Activated CD8-positive, alpha-beta memory T cell treated with anti-CD3 and anti-CD28 coated beads, Interleukin-2, amount 10 ng/mL, durations not matched to agents 7 days and 5 days (primary cell): ENCODE measurements at regions not wholly inside any gene's neighbourhood (a gene's known extent, or its start where the extent isn't known, plus 50 kb on each side); places are given as distances from the start of the nearest gene placed in this dataset.

Experiments
- ATAC-seq: fragments of 150-1000 bp; cut with Tn5 transposase; one replicate; pipeline ENCODE4 v1.10.0; 2021; ENCODE audit warnings: moderate library complexity
- CTCF ChIA-PET: fragments of 350-600 bp; sonication (Branson Sonifier 250); formaldehyde crosslinking; loops from one replicate; lab custom pipeline; 2021; ENCODE audit warnings: antibody characterized with exemption; lab: Charles Lee
- DNase-seq: peaks from one replicate; pipeline ENCODE4 v3.0.0-alpha.2; 2020
- H3K27ac Mint-ChIP-seq: one replicate; pipeline ENCODE4 v1.8.0; 2021; ENCODE audit warnings: mild to moderate bottlenecking, mixed read lengths
- H3K27me3 Mint-ChIP-seq: one replicate; pipeline ENCODE4 v1.8.0; 2021; ENCODE audit warnings: mixed read lengths
- H3K36me3 Mint-ChIP-seq: one replicate; pipeline ENCODE4 v1.8.0; 2021; ENCODE audit warnings: mild to moderate bottlenecking, mixed read lengths
- H3K4me1 Mint-ChIP-seq: one replicate; pipeline ENCODE4 v1.8.0; 2021; ENCODE audit warnings: mixed read lengths
- H3K4me3 Mint-ChIP-seq: one replicate; pipeline ENCODE4 v1.8.0; 2021; ENCODE audit warnings: mild to moderate bottlenecking, moderate library complexity, mixed read lengths
- H3K9me3 Mint-ChIP-seq: one replicate; pipeline ENCODE4 v1.8.0; 2022; ENCODE audit warnings: low read depth, mixed read lengths

GRCh38 chr1:163863731-163864130 lies 542.0 kb downstream of the NUF2 start:
- ATAC-seq, result no peak
- DNase-seq, result no peak
- H3K27me3 Mint-ChIP-seq, result no peaks in the 10 kb centered on the region
- peaks cover 4% of the 10 kb centered on the region for H3K9me3 Mint-ChIP-seq
- no peak overlapping the region for H3K27ac Mint-ChIP-seq
- no peaks in the 10 kb centered on the region for H3K36me3 Mint-ChIP-seq
- CTCF ChIA-PET, result no interaction called here
- H3K4me3 Mint-ChIP-seq, result no peak overlapping the region
- H3K4me1 Mint-ChIP-seq, result no peaks in the 10 kb centered on the region

- Mint-ChIP-seq H3K27ac (no peak overlapping the region), H3K4me1 (no peaks in the 10 kb centered on the region), H3K9me3 (peaks cover 4% of the 10 kb centered on the region), H3K36me3 (no peaks in the 10 kb centered on the region), H3K27me3 (no peaks in the 10 kb centered on the region), H3K4me3 (no peak overlapping the region)
- CTCF ChIA-PET, result no interaction called here
- no peak for DNase-seq
- no peak for ATAC-seq
Measured at GRCh38 chr1:163864207-163864606, 542.5 kb downstream of the NUF2 start.

- no peaks in the 10 kb centered on the region for H3K4me1 Mint-ChIP-seq
- H3K27ac Mint-ChIP-seq, result no peak overlapping the region
- no peak for ATAC-seq
- no peak for DNase-seq
- no peak overlapping the region for H3K4me3 Mint-ChIP-seq
- H3K9me3 Mint-ChIP-seq, result peaks cover 4% of the 10 kb centered on the region
- no peaks in the 10 kb centered on the region for H3K27me3 Mint-ChIP-seq
- CTCF ChIA-PET, result no interaction called here
- no peaks in the 10 kb centered on the region for H3K36me3 Mint-ChIP-seq
Measured at GRCh38 chr1:163866564-163866963, 544.8 kb downstream of the NUF2 start.

GRCh38 chr1:163870666-163871065 lies 548.9 kb downstream of the NUF2 start:
- Mint-ChIP-seq H3K36me3 (no peaks in the 10 kb centered on the region), H3K27ac (no peak overlapping the region), H3K4me3 (no peak overlapping the region), H3K4me1 (no peaks in the 10 kb centered on the region), H3K9me3 (peaks cover 1% of the 10 kb centered on the region), H3K27me3 (no peaks in the 10 kb centered on the region)
- CTCF ChIA-PET, result no interaction called here
- DNase-seq (no peak), ATAC-seq (no peak)

GRCh38 chr1:163872067-163872466 lies 550.3 kb downstream of the NUF2 start:
- Mint-ChIP-seq H3K4me3 (no peak overlapping the region), H3K36me3 (no peaks in the 10 kb centered on the region), H3K27ac (no peak overlapping the region), H3K4me1 (no peaks in the 10 kb centered on the region), H3K27me3 (no peaks in the 10 kb centered on the region), H3K9me3 (no peaks in the 10 kb centered on the region)
- DNase-seq (no peak), ATAC-seq (no peak)
- CTCF ChIA-PET, result no interaction called here

- CTCF ChIA-PET, result no interaction called here
- DNase-seq (no peak), ATAC-seq (no peak)
- Mint-ChIP-seq H3K4me1 (no peaks in the 10 kb centered on the region), H3K27ac (no peak overlapping the region), H3K9me3 (no peaks in the 10 kb centered on the region), H3K4me3 (no peak overlapping the region), H3K27me3 (no peaks in the 10 kb centered on the region), H3K36me3 (no peaks in the 10 kb centered on the region)
Measured at GRCh38 chr1:163874070-163874469, 552.3 kb downstream of the NUF2 start.

GRCh38 chr1:163875200-163875926 lies 553.6 kb downstream of the NUF2 start:
- ATAC-seq (no peak), DNase-seq (no peak)
- H3K27me3 Mint-ChIP-seq, result no peaks in the 10 kb centered on the region
- no peaks in the 10 kb centered on the region for H3K36me3 Mint-ChIP-seq
- no peaks in the 10 kb centered on the region for H3K4me1 Mint-ChIP-seq
- H3K9me3 Mint-ChIP-seq, result no peaks in the 10 kb centered on the region
- H3K27ac Mint-ChIP-seq, result no peak overlapping the region
- no peak overlapping the region for H3K4me3 Mint-ChIP-seq
- CTCF ChIA-PET, result no interaction called here

- Mint-ChIP-seq H3K9me3 (no peaks in the 10 kb centered on the region), H3K27ac (no peak overlapping the region), H3K36me3 (no peaks in the 10 kb centered on the region), H3K4me3 (no peak overlapping the region), H3K4me1 (no peaks in the 10 kb centered on the region), H3K27me3 (no peaks in the 10 kb centered on the region)
- ATAC-seq, result no peak
- DNase-seq, result no peak
- CTCF ChIA-PET, result no interaction called here
Measured at GRCh38 chr1:163875927-163876320, 554.2 kb downstream of the NUF2 start.

GRCh38 chr1:163876546-163876945 lies 554.8 kb downstream of the NUF2 start:
- Mint-ChIP-seq H3K27me3 (no peaks in the 10 kb centered on the region), H3K4me3 (no peak overlapping the region), H3K36me3 (no peaks in the 10 kb centered on the region), H3K27ac (no peak overlapping the region), H3K9me3 (no peaks in the 10 kb centered on the region), H3K4me1 (no peaks in the 10 kb centered on the region)
- no peak for ATAC-seq
- no peak for DNase-seq
- CTCF ChIA-PET, result no interaction called here

GRCh38 chr1:163877016-163877415 lies 555.3 kb downstream of the NUF2 start:
- H3K9me3 Mint-ChIP-seq, result no peaks in the 10 kb centered on the region
- H3K36me3 Mint-ChIP-seq, result no peaks in the 10 kb centered on the region
- ATAC-seq (no peak), DNase-seq (no peak)
- H3K4me3 Mint-ChIP-seq, result no peak overlapping the region
- H3K4me1 Mint-ChIP-seq, result no peaks in the 10 kb centered on the region
- no peak overlapping the region for H3K27ac Mint-ChIP-seq
- no peaks in the 10 kb centered on the region for H3K27me3 Mint-ChIP-seq
- CTCF ChIA-PET, result no interaction called here

GRCh38 chr1:163885510-163885909 lies 563.8 kb downstream of the NUF2 start:
- DNase-seq, result no peak
- Mint-ChIP-seq H3K27ac (no peak overlapping the region), H3K27me3 (no peaks in the 10 kb centered on the region), H3K36me3 (no peaks in the 10 kb centered on the region), H3K4me1 (no peaks in the 10 kb centered on the region), H3K4me3 (no peak overlapping the region), H3K9me3 (peaks cover 2% of the 10 kb centered on the region)
- CTCF ChIA-PET, result no interaction called here
- ATAC-seq, result no peak

GRCh38 chr1:163896001-163896400 lies 574.2 kb downstream of the NUF2 start:
- Mint-ChIP-seq H3K27me3 (no peaks in the 10 kb centered on the region), H3K27ac (no peak overlapping the region), H3K4me1 (no peaks in the 10 kb centered on the region), H3K9me3 (peaks cover 7% of the 10 kb centered on the region), H3K4me3 (no peak overlapping the region), H3K36me3 (no peaks in the 10 kb centered on the region)
- no peak for ATAC-seq
- DNase-seq, result no peak
- CTCF ChIA-PET, result no interaction called here

GRCh38 chr1:163897412-163898155 lies 575.8 kb downstream of the NUF2 start:
- H3K4me1 Mint-ChIP-seq, result no peaks in the 10 kb centered on the region
- DNase-seq (no peak), ATAC-seq (no peak)
- no peak overlapping the region for H3K27ac Mint-ChIP-seq
- H3K9me3 Mint-ChIP-seq, result peaks cover 6% of the 10 kb centered on the region
- no peaks in the 10 kb centered on the region for H3K27me3 Mint-ChIP-seq
- no peaks in the 10 kb centered on the region for H3K36me3 Mint-ChIP-seq
- no peak overlapping the region for H3K4me3 Mint-ChIP-seq
- CTCF ChIA-PET, result no interaction called here

GRCh38 chr1:163906283-163906682 lies 584.5 kb downstream of the NUF2 start:
- no peak for ATAC-seq
- Mint-ChIP-seq H3K9me3 (peaks cover 10% of the 10 kb centered on the region), H3K4me1 (no peaks in the 10 kb centered on the region), H3K4me3 (no peak overlapping the region), H3K27ac (no peak overlapping the region), H3K36me3 (no peaks in the 10 kb centered on the region), H3K27me3 (no peaks in the 10 kb centered on the region)
- CTCF ChIA-PET, result no interaction called here
- DNase-seq, result no peak
